SK-N-SH (cell line): ENCODE measurements at regions not wholly inside any gene's neighbourhood (a gene's known extent, or its start where the extent isn't known, plus 50 kb on each side); places are given as distances from the start of the nearest gene placed in this dataset.
"Not testable (repeated sequence)": the region's sequence is repeated elsewhere in the genome, so short reads cannot be mapped to it uniquely, and the experiment has no call there.

Experiments
- CTCF ChIA-PET: fragments of 300-600, 350-600 bp; formaldehyde crosslinking; extraction: SDS; loops from one replicate; lab custom pipeline; 2021; lab: Yijun Ruan, JAX
- POLR2A ChIA-PET: fragments of 350-600 bp; sonication (Branson Sonifier 250); formaldehyde crosslinking; extraction: SDS; loops from one replicate; lab custom pipeline; 2020; ENCODE audit warnings: antibody characterized with exemption, inconsistent platforms; lab: Yijun Ruan, JAX
- DNase-seq: peaks from one replicate; pipeline ENCODE4 v3.0.0; 2012
- H2AFZ ChIP-seq: fragments of 200-600 bp; sonication (generic); 2 replicates; pipeline ENCODE4 v1.8.1; 2016; ENCODE audit warnings: antibody characterized with exemption, mild to moderate bottlenecking, low read depth
- H3F3A ChIP-seq: fragments of 200-600 bp; sonication (generic); replicated peaks from 2 replicates; pipeline ENCODE3; 2016; ENCODE audit warnings: antibody characterized with exemption, mild to moderate bottlenecking; ENCODE audit not compliant: insufficient read depth
- H3K27ac ChIP-seq, 2 experiments: fragments of 200-500 bp in 1 of 2; fragments of 200-600 bp in 1 of 2; sonication (Bioruptor generic) in 1 of 2; sonication (generic), shearing (Covaris generic) in 1 of 2; 2 replicates each; pipeline versions ENCODE4 v1.5.1 to v1.6.1; 2014 to 2016; ENCODE audit warnings: low read depth in 2 of 2, inconsistent platforms in 1 of 2, low read length in 1 of 2, mild to moderate bottlenecking in 1 of 2, mixed read lengths in 1 of 2
- H3K27me3 ChIP-seq: fragments of 200-600 bp; sonication (generic), shearing (Covaris generic); 2 replicates; pipeline ENCODE4 v1.6.1; 2016; ENCODE audit warnings: mixed run types; ENCODE audit not compliant: insufficient read depth
- H3K36me3 ChIP-seq, 2 experiments: fragments of 200-500 bp in 1 of 2; fragments of 200-600 bp in 1 of 2; sonication (Bioruptor generic) in 1 of 2; sonication (generic) in 1 of 2; replicated peaks in 1 of 2; 2 replicates each; pipeline versions ENCODE3 to v1.5.1; 2014 to 2016; ENCODE audit warnings: low read length in 1 of 2, mild to moderate bottlenecking in 1 of 2; ENCODE audit not compliant: insufficient read depth in 2 of 2, control insufficient read depth in 1 of 2
- H3K4me1 ChIP-seq, 2 experiments: fragments of 200-500 bp in 1 of 2; fragments of 200-600 bp in 1 of 2; sonication (Bioruptor generic) in 1 of 2; sonication (generic), shearing (Covaris generic) in 1 of 2; 2 replicates each; pipeline versions ENCODE4 v1.5.1 to v1.6.1; 2014 to 2016; ENCODE audit warnings: low read depth in 1 of 2, low read length in 1 of 2, mixed run types in 1 of 2; ENCODE audit not compliant: insufficient read depth in 2 of 2, control insufficient read depth in 1 of 2
- H3K4me2 ChIP-seq: fragments of 200-600 bp; sonication (generic), shearing (Covaris generic); 2 replicates; pipeline ENCODE4 v1.6.1; 2017; ENCODE audit warnings: mixed run types
- H3K4me3 ChIP-seq, 2 experiments: fragments of 200-500 bp in 1 of 2; fragments of 200-600 bp in 1 of 2; sonication (Bioruptor generic) in 1 of 2; sonication (generic), shearing (Covaris generic) in 1 of 2; 2 replicates each; pipeline versions ENCODE4 v1.5.1 to v1.8.1; 2014 to 2016; ENCODE audit warnings: low read depth in 2 of 2, inconsistent platforms in 1 of 2, low read length in 1 of 2, mild to moderate bottlenecking in 1 of 2, mixed read lengths in 1 of 2, moderate library complexity in 1 of 2
- H3K79me2 ChIP-seq: fragments of 200-600 bp; sonication (generic); 2 replicates; pipeline ENCODE4 v1.8.1; 2017; ENCODE audit warnings: mild to moderate bottlenecking; ENCODE audit not compliant: insufficient read depth
- H3K9ac ChIP-seq: fragments of 200-600 bp; sonication (generic); 2 replicates; pipeline ENCODE4 v1.6.1; 2017; ENCODE audit warnings: mixed run types
- H3K9me2 ChIP-seq: fragments of 200-600 bp; sonication (generic); 2 replicates; pipeline ENCODE4 v1.6.1; 2017; ENCODE audit warnings: mixed run types
- H3K9me3 ChIP-seq: fragments of 200-600 bp; sonication (generic); 2 replicates; pipeline ENCODE4 v1.6.1; 2017; ENCODE audit warnings: mixed run types, mild to moderate bottlenecking, moderate library complexity
- H4K20me1 ChIP-seq: fragments of 200-600 bp; sonication (generic); 2 replicates; pipeline ENCODE4 v1.6.1; 2017; ENCODE audit warnings: mild to moderate bottlenecking, mixed run types; ENCODE audit not compliant: insufficient read depth
- CTCF ChIP-seq: fragments of 200-600 bp; sonication (generic); IDR thresholded peaks from 2 replicates; pipeline ENCODE4 v1.6.1; 2017; ENCODE audit warnings: antibody characterized with exemption, mild to moderate bottlenecking, moderate library complexity
- FOSL2 ChIP-seq: IDR thresholded peaks from 2 replicates; pipeline ENCODE4 v1.4.0; 2012; ENCODE audit warnings: low read depth, mild to moderate bottlenecking, moderate library complexity, borderline replicate concordance
- FOXM1 ChIP-seq: IDR thresholded peaks from 2 replicates; pipeline ENCODE4 v1.4.0; 2012; ENCODE audit warnings: low read depth, mild to moderate bottlenecking
- JUND ChIP-seq: IDR thresholded peaks from 2 replicates; pipeline ENCODE4 v1.4.0; 2012
- NRF1 ChIP-seq: IDR thresholded peaks from 2 replicates; pipeline ENCODE4 v1.6.1; 2012; ENCODE audit warnings: low read depth, mild to moderate bottlenecking, low read length
- RAD21 ChIP-seq: IDR thresholded peaks from 2 replicates; pipeline ENCODE4 v1.6.1; 2012; ENCODE audit warnings: mild to moderate bottlenecking, low read length
- RXRA ChIP-seq: IDR thresholded peaks from 2 replicates; pipeline ENCODE4 v1.4.0; 2012; ENCODE audit warnings: low read depth, mild to moderate bottlenecking, borderline replicate concordance
- YY1 ChIP-seq: IDR thresholded peaks from 2 replicates; pipeline ENCODE4 v1.4.0; 2012; ENCODE audit warnings: low read depth, mild to moderate bottlenecking
- ZBTB33 ChIP-seq: IDR thresholded peaks from 2 replicates; pipeline ENCODE4 v1.4.0; 2012; ENCODE audit warnings: low read depth, borderline replicate concordance
- whole genome bisulfite sequencing: methylation state at CpG from one replicate; pipeline ENCODE4 v1.1.6; 2017; ENCODE audit warnings: low lambda C conversion rate; 5-methylcytosine and 5-hydroxymethylcytosine counted together

GRCh38 chr6:74597266-74597665 is 608.6 kb downstream of the COL12A1 start:
- no peaks in the 10 kb centered on the region for H3K9me2 ChIP-seq
- H2AFZ ChIP-seq, result no peak overlapping the region
- H3F3A ChIP-seq, result no peaks in the 10 kb centered on the region
- peaks cover 3% of the 10 kb centered on the region; the same call in 1 of the 2 replicates for H3K27me3 ChIP-seq
- H3K27ac ChIP-seq, result no peak overlapping the region
- no peaks in the 10 kb centered on the region for H3K36me3 ChIP-seq
- ChIA-PET CTCF (no interaction called here), POLR2A (no interaction called here)
- no peaks in the 10 kb centered on the region for H4K20me1 ChIP-seq
- no peak overlapping the region for H3K9ac ChIP-seq
- no peak for DNase-seq
- WGBS, result 15% methylated on average over 2 of the region's 2 CpGs
- no peaks in the 10 kb centered on the region for H3K79me2 ChIP-seq
- no peak for TF ChIP-seq FOSL2
- TF ChIP-seq JUND, result no peak
- TF ChIP-seq NRF1, result no peak
- no peak for TF ChIP-seq FOXM1
- no peak for TF ChIP-seq RXRA
- TF ChIP-seq YY1, result no peak
- H3K4me2 ChIP-seq, result no peak overlapping the region
- no peaks in the 10 kb centered on the region for H3K9me3 ChIP-seq
- H3K4me3 ChIP-seq, result no peak overlapping the region
- no peaks in the 10 kb centered on the region for H3K4me1 ChIP-seq

GRCh38 chr6:74596588-74596987 is 609.3 kb downstream of the COL12A1 start:
- H3K79me2 ChIP-seq, result no peaks in the 10 kb centered on the region
- no peaks in the 10 kb centered on the region for H3K4me1 ChIP-seq
- no peak overlapping the region for H2AFZ ChIP-seq
- no peaks in the 10 kb centered on the region for H3K9me3 ChIP-seq
- H3K27ac ChIP-seq, result no peak overlapping the region
- no peaks in the 10 kb centered on the region for H3K36me3 ChIP-seq
- no peaks in the 10 kb centered on the region for H3K27me3 ChIP-seq
- ChIA-PET CTCF (no interaction called here), POLR2A (no interaction called here)
- H3K9ac ChIP-seq, result no peak overlapping the region
- no peak for DNase-seq
- TF ChIP-seq RAD21 (no peak), ZBTB33 (no peak)
- H4K20me1 ChIP-seq, result no peaks in the 10 kb centered on the region
- no peak overlapping the region for H3K4me2 ChIP-seq
- no peaks in the 10 kb centered on the region for H3F3A ChIP-seq
- H3K9me2 ChIP-seq, result no peaks in the 10 kb centered on the region
- H3K4me3 ChIP-seq, result no peak overlapping the region

- H3K27me3 ChIP-seq, H2AFZ ChIP-seq, H3K27ac ChIP-seq, H3K9me2 ChIP-seq, H3K4me1 ChIP-seq, POLR2A ChIA-PET, H3K9ac ChIP-seq, H3F3A ChIP-seq, H3K36me3 ChIP-seq, H3K79me2 ChIP-seq, H3K9me3 ChIP-seq, DNase-seq, H4K20me1 ChIP-seq, H3K4me2 ChIP-seq: not testable (repeated sequence)
- WGBS, result 7% methylated on average over 4 of the region's 4 CpGs
- peak; percentile 65 for TF ChIP-seq CTCF
- peak overlapping the region in 1 of 2 experiments; percentile 46; a peak in 1 of 4 replicates for H3K4me3 ChIP-seq
- CTCF ChIA-PET, result interaction anchor here (1.2 kb wide), 1 partner anchor 9 kb away, joined by 3 read pairs; no protein-coding TSS in a partner anchor
Measured at GRCh38 chr6:74594350-74594749, 611.5 kb downstream of the COL12A1 start.
